ENCODE measurements at regions not wholly inside any gene's neighbourhood (a gene's known extent, or its start where the extent isn't known, plus 50 kb on each side); places are given as distances from the start of the nearest gene placed in this dataset.

GRCh38 chr18:22483407-22483806 is 65.7 kb upstream of the CTAGE1 start:
- no peaks in the 10 kb centered on the region for H3K27me3 ChIP-seq (ENCODE audit: control insufficient read depth, insufficient read depth, low read length)
- TF ChIP-seq CTCF (IDR thresholded peaks at IDR 0.05; ENCODE audit: borderline replicate concordance, extremely low read depth, insufficient read depth): no peak
- H3K36me3 ChIP-seq (ENCODE audit: control insufficient read depth in 2 of 3, insufficient read depth in 3 of 3, low read length in 3 of 3): no peaks in the 10 kb centered on the region
- FAIRE-seq (no peak), DNase-seq (no peak)
- intact Hi-C loops (cut with DNase I): no loop called here
- H3K9ac ChIP-seq (ENCODE audit: low read length in 3 of 3): no peak overlapping the region
- H3K9me3 ChIP-seq (ENCODE audit: control insufficient read depth in 2 of 3, insufficient read depth in 1 of 3, low read length in 3 of 3): no peaks in the 10 kb centered on the region
- H3K4me1 ChIP-seq (ENCODE audit: control insufficient read depth in 2 of 3, insufficient read depth in 2 of 3, low read depth in 1 of 3, low read length in 3 of 3): no peaks in the 10 kb centered on the region
- no peak overlapping the region for H3K27ac ChIP-seq (ENCODE audit: low read depth in 2 of 2, low read length in 2 of 2)
- H3K4me3 ChIP-seq (ENCODE audit: low read length in 3 of 3): no peak overlapping the region

DNA sequence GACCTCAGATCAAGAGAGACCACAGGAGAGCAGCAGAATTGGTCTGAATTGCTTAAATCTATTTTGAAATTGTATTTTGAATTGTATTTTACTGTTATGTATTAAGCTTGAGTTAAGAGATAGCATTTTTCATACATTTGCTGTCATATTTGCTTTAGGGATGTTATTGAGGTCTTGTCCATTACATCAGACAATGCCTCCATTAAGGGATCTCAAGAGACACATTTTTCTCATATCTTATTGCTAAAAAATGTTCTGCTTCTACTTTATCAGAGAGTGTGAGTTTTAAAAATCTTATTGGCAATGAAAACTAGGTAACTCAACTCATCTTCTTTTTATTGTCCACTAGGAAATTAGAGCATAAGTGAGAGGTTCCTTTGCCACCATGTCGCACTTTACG is 66.8 kb upstream of the CTAGE1 start:
- intact Hi-C loops (cut with DNase I): no loop called here
- no peaks in the 10 kb centered on the region for H3K9me3 ChIP-seq (ENCODE audit: control insufficient read depth in 2 of 3, insufficient read depth in 1 of 3, low read length in 3 of 3)
- FAIRE-seq (no peak), DNase-seq (no peak)
- no peak overlapping the region for H3K27ac ChIP-seq (ENCODE audit: low read depth in 2 of 2, low read length in 2 of 2)
- H3K4me1 ChIP-seq (ENCODE audit: control insufficient read depth in 2 of 3, insufficient read depth in 2 of 3, low read depth in 1 of 3, low read length in 3 of 3): peaks cover 0 to 3% (median 0%) of the 10 kb centered on the region in 3 donors
- no peak overlapping the region for H3K9ac ChIP-seq (ENCODE audit: low read length in 3 of 3)
- H3K4me3 ChIP-seq (ENCODE audit: low read length in 3 of 3): no peak overlapping the region
- TF ChIP-seq CTCF (IDR thresholded peaks at IDR 0.05; ENCODE audit: borderline replicate concordance, extremely low read depth, insufficient read depth): no peak
- no peaks in the 10 kb centered on the region for H3K36me3 ChIP-seq (ENCODE audit: control insufficient read depth in 2 of 3, insufficient read depth in 3 of 3, low read length in 3 of 3)
- no peaks in the 10 kb centered on the region for H3K27me3 ChIP-seq (ENCODE audit: control insufficient read depth, insufficient read depth, low read length)

- H3K4me3 ChIP-seq (ENCODE audit: low read length in 3 of 3): no peak overlapping the region
- no peak for DNase-seq
- no peak for TF ChIP-seq CTCF (IDR thresholded peaks at IDR 0.05; ENCODE audit: borderline replicate concordance, extremely low read depth, insufficient read depth)
- H3K27me3 ChIP-seq (ENCODE audit: control insufficient read depth, insufficient read depth, low read length): no peaks in the 10 kb centered on the region
- no peak overlapping the region for H3K9ac ChIP-seq (ENCODE audit: low read length in 3 of 3)
- H3K36me3 ChIP-seq (ENCODE audit: control insufficient read depth in 2 of 3, insufficient read depth in 3 of 3, low read length in 3 of 3): no peaks in the 10 kb centered on the region
- H3K27ac ChIP-seq (ENCODE audit: low read depth in 2 of 2, low read length in 2 of 2): no peak overlapping the region
- FAIRE-seq: no peak
- intact Hi-C loops (cut with DNase I): no loop called here
- H3K4me1 ChIP-seq (ENCODE audit: control insufficient read depth in 2 of 3, insufficient read depth in 2 of 3, low read depth in 1 of 3, low read length in 3 of 3): peaks cover 0 to 3% (median 0%) of the 10 kb centered on the region in 3 donors
- no peaks in the 10 kb centered on the region for H3K9me3 ChIP-seq (ENCODE audit: control insufficient read depth in 2 of 3, insufficient read depth in 1 of 3, low read length in 3 of 3)
These were observed 68.1 kb upstream of the CTAGE1 start for GRCh38 chr18:22485808-22486244.

GRCh38 chr18:22486667-22487066 is 69.0 kb upstream of the CTAGE1 start:
- H3K9me3 ChIP-seq (ENCODE audit: control insufficient read depth in 2 of 3, insufficient read depth in 1 of 3, low read length in 3 of 3): no peaks in the 10 kb centered on the region
- no peaks in the 10 kb centered on the region for H3K36me3 ChIP-seq (ENCODE audit: control insufficient read depth in 2 of 3, insufficient read depth in 3 of 3, low read length in 3 of 3)
- no peak for DNase-seq
- peaks cover 0 to 3% (median 0%) of the 10 kb centered on the region in 3 donors for H3K4me1 ChIP-seq (ENCODE audit: control insufficient read depth in 2 of 3, insufficient read depth in 2 of 3, low read depth in 1 of 3, low read length in 3 of 3)
- no peak for TF ChIP-seq CTCF (IDR thresholded peaks at IDR 0.05; ENCODE audit: borderline replicate concordance, extremely low read depth, insufficient read depth)
- no peak for FAIRE-seq
- no peak overlapping the region for H3K27ac ChIP-seq (ENCODE audit: low read depth in 2 of 2, low read length in 2 of 2)
- H3K9ac ChIP-seq (ENCODE audit: low read length in 3 of 3): no peak overlapping the region
- intact Hi-C loops (cut with DNase I): no loop called here
- no peaks in the 10 kb centered on the region for H3K27me3 ChIP-seq (ENCODE audit: control insufficient read depth, insufficient read depth, low read length)
- no peak overlapping the region for H3K4me3 ChIP-seq (ENCODE audit: low read length in 3 of 3)
